Activated gamma-delta T cell (primary cell): ENCODE measurements at regions not wholly inside any gene's neighbourhood (a gene's known extent, or its start where the extent isn't known, plus 50 kb on each side); places are given as distances from the start of the nearest gene placed in this dataset.

ENCODE experiments used
- DNase-seq: peaks from one replicate; lab custom pipeline; 2025; lab: John Stamatoyannopoulos, UW

DNA sequence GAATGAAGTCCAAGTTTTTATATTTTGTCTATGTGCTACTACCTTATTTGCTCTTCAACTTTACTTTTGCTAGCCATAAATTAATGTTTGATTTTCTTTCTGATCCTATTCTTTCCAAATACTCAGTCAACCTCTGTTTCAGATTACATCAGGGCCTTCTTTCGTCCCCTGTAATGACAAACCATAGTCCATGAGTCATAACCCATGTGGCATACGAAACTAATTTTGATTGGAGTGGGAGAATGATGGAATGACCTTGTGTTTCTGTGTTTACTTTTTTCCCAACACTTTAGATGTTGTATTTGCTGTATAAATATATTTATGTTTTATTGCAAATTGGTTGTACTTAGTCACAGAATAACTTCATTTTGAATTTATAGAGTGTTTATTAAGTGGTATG is 1043.1 kb downstream of the DTWD2 start:
- no peak for DNase-seq

DNA sequence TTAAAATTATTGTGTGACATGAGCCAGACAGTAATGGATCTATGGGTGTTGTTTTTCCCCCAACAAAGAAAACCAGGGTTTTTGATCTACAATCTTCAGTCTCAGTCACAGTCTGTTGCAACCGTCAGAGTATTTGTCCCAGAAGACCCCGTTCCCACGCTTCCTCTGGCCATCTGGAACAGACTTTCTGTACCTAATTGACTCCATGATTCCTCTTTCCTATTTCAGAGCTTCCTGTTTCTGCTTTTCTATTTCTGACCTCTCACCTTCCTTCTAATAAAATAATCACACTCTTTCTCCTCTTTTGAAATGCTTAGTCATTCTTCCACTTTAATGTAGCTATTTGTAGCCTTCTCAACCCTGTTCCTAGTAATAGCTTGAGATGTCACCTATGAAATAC is 1044.8 kb downstream of the DTWD2 start:
- DNase-seq, result no peak

DNA sequence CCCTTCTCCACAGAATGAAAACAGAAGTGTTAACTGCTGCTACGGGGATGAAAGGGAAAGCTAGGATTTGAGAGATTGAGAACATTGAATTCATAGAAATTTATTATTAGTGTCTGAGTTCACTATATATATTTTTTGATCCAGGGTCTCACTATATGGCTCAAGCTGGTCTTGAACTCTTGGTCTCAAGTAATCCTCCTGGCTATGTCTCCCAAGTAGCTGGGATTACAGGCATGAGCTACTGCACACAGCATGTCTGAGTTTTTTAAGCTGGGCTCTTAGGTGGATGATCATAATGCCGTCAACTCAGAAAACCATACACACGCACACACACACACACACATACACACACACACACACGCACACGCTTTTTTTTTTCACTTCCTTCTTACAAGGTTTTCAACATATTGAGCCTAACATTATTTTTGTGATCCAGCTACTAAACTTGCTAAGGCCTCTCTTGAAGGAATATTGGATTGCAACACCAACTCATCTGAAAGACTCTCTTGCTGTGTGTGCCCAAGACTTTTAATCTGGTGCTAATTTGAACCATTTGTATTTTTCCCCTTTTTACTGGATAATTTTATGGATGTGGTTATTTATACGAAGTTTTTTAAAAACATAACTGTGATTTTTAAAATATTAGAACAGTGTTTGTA is 1045.4 kb downstream of the DTWD2 start:
- no peak for DNase-seq

DNA sequence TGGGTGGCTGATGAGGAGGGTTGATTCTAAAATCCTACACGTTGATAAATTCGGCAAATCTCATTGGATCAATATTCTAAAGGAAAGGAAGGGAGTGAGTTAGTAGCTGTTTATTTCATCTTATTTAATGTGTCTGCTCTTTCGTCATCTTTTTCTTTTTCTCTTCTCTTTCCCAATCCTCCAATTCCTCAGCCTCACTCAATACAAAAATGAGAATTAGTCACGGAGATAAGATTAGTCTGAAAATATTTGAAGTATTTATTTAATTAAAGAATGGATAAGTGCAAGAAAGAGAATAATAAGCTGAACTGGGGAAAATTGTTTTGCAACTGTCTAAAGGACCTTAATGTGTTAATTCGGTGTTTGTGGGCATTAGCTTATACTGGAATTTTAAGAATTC is 1095.1 kb downstream of the DTWD2 start:
- no peak for DNase-seq

DNA sequence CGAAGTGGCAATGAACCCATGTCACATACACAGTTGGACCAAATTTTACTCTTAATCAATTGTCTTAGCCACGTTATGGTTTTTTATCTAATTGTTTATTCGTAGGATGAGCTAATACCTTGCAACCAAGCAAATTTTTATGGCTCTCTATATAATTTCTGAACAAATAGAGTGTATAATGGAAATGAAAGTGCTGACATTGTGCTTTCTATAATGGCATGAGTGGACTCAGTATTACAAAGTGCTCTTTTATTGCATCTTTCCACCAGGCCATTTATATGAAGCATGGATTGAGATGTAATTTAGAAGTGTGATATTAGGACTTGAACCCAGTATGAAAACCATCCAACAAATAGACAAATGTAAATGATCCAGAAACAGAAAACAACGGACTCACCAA is 1096.0 kb downstream of the DTWD2 start:
- no peak for DNase-seq

DNA sequence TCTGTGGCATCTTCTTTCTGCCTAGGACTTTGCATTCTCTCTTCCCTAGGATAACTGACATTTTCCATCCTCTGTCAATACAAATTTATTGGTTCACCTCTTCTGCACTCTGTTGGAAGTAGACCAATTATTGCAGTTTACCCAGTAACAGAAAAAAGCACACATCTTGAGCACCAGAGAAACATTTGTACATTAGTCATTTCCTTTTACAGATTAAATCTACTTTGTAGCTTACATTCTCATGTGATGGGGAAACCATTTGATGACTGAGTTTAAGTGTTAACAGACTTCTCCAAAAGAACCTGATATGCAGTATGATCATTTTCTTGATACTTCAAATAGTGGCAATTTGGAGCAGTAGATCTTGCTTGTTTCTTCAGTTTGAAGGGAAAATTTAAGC is 1098.8 kb downstream of the DTWD2 start:
- DNase-seq, result no peak

DNA sequence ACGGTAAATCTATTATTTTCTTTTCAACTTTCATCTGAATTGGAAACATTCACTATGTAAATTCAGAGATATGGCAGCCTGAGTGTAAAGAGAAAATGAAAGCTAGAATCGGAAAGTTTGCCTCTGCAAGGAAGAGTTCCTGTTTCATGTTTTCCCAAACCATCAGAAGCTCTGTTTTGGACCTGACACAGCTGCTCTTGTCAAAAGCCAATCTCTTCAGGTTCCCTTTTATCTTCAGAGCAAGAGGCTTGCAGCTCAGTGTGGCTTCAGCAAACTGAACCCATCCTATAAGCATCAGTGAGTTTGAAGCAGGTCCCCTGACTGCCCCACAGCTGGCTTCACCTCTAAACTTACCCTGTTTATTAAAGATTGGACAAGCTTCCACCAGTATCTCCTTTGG is 1099.7 kb downstream of the DTWD2 start:
- no peak for DNase-seq

DNA sequence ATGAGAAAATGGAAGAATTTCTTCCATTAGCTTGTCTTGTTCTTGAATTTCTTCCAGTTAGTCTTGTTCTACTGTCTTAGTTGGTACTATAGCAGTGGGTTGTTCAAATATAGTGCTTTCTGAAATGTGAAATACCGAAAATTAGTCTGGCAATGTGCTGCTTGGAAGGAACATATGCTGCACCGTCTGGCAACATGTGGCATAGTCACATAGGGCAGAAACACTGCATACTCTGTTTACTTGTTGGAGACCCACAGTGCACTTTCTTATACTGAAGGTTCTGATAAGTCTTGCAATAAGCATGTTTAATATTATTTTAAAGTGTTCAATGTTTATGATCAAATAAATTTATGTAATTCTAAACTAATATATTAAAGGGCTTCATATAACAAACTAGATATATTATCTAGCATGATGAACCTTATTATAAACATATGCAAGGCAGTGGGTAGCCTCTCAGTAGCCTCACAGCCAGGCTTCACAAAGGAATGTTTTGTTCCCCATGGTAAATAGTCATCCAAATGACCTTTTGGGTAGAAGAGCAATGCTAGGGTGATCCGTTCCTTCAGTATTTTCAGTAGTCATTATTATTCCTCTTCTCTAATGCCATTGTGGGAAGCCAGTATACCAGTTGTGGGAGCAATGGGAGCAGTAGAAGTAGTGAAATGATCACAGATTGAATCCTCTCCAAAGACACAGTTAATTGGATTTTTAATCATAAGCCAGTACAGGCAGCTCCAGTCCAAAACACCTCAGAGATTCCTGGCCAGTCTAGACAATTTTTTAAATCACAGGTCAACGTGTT is 1106.7 kb downstream of the DTWD2 start:
- DNase-seq, result no peak

DNA sequence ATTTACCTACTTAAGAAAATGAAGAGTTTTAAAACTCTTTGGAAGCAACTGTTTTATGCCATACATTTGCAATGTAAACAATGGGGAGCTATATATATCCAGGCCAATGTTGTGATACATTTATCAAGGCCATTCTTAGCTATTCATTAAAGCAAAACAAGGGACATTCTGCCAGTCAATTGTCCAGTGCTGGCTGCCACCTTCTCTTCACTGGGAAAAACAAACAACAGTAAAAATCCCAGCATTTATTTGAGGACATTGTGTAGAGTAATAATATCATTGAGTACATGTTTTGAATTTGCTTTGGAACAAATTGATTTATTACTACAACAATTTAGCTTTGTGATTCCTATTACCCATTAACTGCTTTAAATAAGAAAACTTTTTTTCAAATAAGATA is 1107.4 kb downstream of the DTWD2 start:
- no peak for DNase-seq

DNA sequence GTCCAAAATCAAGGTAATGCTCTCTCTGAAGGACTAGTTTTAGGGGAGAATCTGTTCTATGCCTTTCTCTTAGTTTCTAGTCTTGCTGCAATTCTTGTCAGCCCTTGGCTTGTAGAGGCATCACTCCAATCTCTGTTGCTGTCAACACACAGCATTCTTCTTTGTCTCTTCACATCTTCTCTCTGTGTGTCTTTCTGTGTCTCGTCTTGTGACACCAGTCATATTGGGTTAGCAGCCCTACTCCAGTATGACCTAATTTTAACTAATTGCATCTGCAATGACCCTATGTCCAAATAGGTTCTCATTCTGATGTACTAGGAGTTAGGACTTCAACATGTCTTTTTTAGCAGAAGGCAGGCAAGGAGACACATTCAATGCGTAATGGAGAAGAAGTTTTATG is 1110.6 kb downstream of the DTWD2 start:
- DNase-seq, result no peak

DNA sequence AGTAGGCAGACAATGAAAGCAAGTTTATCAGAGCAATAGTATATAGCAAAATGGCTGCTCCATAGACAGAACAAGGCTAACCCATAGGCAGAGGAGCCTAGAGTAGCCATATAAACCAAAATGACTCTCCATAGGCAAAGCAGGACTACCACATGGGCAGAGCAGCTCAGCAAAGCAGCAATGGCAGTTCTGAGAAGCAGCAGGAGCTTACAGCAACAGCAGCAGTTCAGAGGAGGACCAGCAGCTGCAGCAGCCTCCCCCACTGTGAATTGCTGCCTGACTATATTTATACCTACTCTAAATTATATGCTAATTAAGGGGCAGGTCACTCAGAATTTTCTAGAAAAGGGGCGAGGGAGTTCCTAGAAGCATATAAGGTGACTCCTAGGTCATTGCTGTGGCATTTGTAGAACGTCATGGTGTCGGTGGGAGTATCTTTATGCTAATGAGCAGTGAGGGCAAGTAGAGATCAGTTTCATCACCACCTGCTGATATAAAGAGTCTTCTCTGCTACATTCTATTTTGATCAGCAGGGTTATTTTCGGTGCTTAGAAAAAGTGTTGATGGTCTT is 1115.5 kb downstream of the DTWD2 start:
- DNase-seq, result no peak

DNA sequence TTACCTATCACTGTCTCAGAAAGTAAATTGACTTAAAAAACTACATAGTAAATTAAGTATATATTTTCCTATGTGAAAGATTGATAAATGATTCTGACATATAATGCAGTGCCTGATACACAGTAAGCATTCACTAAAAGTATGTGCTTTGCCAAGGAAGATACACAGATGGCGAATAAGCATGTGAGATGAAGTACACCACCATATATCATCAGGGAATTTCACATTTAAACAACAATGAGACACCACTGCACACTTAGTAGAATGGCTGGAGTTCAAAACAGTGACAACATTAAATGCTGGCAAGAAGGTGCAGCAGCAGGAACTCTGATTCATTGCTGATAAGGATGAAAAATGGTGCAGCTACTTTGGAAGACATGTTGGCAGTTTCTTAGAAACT is 1118.8 kb downstream of the DTWD2 start:
- no peak for DNase-seq

DNA sequence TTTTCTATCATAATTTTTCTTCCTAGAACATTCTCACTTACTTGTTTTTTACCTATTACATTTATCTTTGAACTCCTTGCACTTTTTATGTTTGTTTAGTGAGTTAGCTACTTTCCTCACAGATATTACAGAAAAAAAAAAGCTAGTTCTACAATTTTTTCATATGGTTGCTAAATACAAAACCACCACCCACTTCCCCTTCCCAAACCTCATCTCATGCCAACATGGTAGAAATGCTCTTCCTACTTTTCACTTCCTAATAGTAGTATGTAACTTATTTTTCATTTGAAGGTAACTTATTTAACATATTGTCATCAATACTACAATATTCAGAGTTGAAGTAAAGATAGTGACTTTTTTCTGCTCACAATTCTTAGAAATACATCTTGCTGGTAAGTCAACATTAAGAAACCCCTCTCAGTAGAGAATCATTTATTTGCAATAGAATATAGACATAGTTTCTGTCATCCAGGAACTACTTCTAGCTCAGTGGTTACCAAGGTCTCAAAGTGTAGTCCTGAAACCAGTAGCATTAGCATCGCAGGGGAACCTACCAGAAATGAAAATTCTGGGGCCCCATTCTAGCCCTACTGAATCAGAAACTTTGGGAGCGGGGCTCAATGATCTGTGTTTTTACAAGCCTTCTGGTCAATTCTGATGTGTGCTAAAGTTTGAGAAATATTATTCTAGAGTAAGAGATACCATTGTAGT is 1124.6 kb downstream of the DTWD2 start:
- no peak for DNase-seq

DNA sequence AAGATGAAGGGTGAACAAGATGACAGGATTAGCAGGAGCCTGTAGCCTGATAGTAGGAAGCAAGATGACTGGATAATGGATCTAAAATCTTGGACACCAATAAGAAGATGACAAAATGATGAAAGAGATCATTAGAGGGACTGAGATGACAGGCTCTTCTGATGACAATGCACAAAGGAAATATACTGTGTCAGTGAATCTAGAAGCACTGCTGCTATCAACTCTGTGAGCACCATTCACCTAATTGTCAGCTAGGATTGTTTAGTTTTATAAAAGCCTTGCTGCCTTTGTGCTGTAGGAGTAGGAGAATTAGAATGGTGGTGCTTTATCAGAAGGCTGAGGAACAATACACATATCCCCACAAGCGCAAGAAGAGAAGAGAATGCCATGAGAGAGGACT is 1127.8 kb downstream of the DTWD2 start:
- no peak for DNase-seq

DNA sequence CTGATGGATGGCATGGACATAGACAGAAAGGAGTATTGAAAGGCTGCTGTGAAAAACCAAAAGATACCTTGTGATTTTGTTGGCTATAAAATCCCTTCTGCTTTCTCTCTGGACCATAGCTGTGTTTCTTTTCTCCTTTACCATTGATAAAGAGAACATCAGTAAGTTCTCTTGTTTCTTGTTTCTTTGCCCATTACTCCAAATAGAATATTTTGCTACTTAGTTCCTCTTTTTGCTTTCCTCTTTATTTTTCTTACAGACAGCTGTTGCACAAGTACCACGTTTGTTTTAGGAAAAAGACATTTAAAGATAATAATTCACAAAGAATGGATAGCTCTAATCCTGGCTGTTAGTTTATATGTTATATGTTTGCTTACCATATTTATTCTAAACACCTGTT is 1129.2 kb downstream of the DTWD2 start:
- DNase-seq, result no peak

DNA sequence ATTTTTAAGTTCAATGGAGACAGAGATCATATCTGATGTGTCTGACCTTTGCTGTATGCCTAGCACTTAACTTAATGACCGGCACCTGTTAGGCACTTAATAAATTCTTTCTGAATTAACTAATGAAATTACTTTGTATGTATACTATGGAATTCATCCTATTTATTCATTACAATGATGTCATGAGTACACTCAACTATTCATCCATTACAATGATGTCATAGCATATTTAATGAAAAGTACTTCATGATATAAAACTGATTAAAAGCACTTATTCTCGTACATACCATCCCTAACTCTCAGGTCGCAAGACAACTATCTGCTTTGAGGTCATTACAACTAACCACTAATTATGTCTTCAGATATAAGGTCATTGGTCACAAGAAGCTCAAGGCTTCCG is 1131.6 kb downstream of the DTWD2 start:
- DNase-seq, result no peak

DNA sequence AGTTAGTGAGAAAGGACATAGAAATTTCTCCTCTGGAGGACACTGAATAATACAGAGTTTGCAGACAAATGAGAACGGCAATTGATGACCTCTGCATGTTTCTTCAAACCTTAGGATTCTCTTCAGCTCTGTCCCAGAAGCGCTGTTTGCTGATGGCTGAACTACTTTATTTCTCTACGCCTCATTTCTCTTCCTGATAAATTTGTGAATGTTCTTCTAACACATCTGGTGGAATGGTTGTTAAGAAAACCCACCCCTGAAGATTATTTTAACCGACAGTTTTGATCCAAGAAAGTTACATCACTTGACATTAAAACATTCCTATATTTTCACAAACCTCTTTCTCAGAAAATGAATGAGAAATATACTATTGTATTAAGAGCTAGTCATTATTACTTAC is 1150.6 kb downstream of the DTWD2 start:
- no peak for DNase-seq

DNA sequence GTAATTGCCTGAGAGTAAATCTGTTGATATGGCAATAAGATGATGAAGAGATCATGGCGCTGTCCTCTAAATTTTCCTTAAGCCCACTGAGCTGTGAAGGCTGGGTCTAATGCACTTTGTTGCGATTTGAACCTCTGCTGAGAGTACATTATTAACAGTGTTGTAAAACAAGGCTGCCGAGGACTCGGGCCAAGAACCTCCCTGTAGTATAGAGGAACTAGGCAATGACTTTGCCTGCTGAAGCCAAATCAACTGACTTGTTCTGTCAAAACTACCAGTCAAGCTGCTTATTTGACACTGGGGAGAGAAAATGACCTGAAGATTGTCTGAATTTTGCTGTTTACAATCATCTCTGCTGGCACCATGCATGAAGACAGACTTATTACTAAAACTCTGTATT is 1154.7 kb downstream of the DTWD2 start:
- DNase-seq, result no peak

DNA sequence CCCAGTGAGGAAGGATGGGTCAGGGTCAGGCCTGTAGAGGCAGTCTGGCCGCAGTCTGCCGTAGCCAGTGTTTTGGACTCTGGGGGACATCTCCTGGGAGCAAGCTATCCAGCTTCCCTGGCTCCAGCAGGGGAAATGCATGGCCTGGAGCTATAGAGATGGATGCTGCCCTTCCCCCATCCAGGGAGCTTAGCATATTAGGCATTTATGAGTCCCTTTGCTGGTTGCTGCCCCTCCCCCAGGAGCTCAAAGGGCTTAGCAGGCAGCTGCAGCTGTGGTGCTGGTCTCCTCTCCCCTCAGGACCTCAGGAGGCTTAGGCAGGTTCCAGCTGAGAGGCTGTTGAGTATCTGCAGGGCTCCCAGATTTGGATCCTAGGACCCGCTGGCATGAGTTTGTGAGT is 1158.7 kb downstream of the DTWD2 start:
- DNase-seq, result no peak

DNA sequence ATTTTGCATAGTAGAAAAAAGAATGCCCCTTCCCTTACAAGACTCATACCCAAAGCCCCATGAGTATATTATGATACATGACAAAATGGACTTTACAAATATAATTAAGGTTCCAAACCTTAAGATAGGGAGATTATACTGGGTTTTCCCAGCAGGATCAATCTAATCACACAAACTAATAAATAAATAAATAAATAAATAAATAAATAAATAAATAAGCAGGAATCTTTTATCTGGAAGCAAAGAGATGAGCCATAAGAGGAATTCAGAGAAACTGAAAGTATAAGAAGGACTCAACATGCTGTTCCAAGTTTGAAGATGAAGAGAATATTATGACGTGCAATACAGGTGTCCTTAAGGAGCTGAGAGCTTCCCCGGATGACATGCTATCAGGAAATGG is 1174.5 kb downstream of the DTWD2 start:
- no peak for DNase-seq

DNA sequence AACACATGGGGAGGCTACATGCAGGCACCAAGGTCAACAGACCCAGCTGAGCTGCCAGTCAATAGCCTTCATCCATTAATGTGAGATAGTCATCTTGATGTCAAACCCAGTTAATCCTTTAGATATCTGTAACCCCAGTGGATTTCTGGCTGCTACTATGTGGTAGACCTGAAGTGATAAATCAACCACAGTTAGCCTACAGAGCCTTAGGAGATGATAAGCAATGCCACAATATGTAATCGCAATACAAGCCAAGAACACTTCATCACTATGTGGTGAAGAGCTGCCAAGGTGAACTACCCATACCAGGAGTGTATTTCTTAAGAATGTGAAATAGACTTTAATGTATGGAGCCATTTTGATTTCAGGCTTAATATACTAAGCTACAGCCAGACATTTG is 1175.5 kb downstream of the DTWD2 start:
- no peak for DNase-seq

DNA sequence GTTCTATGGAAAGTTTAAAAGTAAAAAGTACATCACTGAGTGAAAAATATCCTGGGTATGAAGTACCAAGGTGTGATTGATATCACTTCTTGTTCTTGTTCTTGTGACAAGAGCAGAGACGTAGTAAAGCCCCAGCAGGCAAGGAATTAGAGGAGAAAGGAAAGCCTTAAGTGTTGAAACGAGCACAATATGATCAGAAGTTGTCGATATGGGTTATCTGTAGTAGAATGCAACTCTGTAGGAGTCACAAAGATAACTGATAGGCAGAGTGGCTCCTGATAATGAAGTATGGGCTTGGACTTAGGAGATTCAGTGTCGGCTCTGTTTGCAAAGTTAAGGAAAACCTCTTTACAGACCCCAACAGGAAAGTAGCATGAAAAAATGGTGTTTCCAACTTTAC is 1179.1 kb downstream of the DTWD2 start:
- no peak for DNase-seq

DNA sequence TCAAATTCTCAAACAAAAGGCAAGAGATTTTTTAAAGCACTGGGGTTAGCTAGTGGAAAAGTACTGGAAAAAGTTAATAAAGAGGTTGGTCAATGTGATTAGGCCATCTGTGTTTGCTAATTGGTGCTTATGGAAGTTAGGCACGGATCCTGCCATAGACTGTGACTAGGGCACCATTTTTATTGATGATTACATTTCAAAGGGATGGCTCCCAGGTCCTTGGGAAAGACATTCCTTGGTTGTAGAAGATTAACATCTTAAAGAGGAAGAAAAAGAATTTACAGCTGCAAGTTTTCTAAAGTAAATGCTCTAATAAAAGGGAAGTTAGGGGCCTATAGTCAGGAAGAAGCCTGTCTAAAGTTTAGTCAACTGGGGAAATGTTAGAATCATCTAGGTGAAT is 1183.3 kb downstream of the DTWD2 start:
- DNase-seq, result no peak
